ENCODE measurements at regions not wholly inside any gene's neighbourhood (a gene's known extent, or its start where the extent isn't known, plus 50 kb on each side); places are given as distances from the start of the nearest gene placed in this dataset.

- TF ChIP-seq JUND (IDR thresholded peaks at IDR 0.05), result no peak
- TF ChIP-seq EP300 (IDR thresholded peaks at IDR 0.05; ENCODE audit: borderline replicate concordance in 1 of 2, low read depth in 1 of 2, low read length in 1 of 2), result no peak
- TF ChIP-seq CTCF (IDR thresholded peaks at IDR 0.05), result no peak
- TF ChIP-seq MAX (IDR thresholded peaks at IDR 0.05; ENCODE audit: low read depth), result no peak
- TF ChIP-seq POLR2AphosphoS5 (IDR thresholded peaks at IDR 0.05; ENCODE audit: low read depth, low read length), result no peak
- TF ChIP-seq CHD2 (IDR thresholded peaks at IDR 0.05; ENCODE audit: low read length, partially characterized antibody), result no peak
- no peak for TF ChIP-seq ELF1 (IDR thresholded peaks at IDR 0.05)
- no peak for TF ChIP-seq REST (IDR thresholded peaks at IDR 0.05; ENCODE audit: low read depth, low read length)
Measured at GRCh38 chr12:97983796-97984195, 521.2 kb downstream of the RMST start.

Data from SK-N-SH (cell line).